Hepatic stellate cell (primary cell): ENCODE measurements at regions not wholly inside any gene's neighbourhood (a gene's known extent, or its start where the extent isn't known, plus 50 kb on each side); places are given as distances from the start of the nearest gene placed in this dataset.

Experiments
- DNase-seq: peaks from one replicate; pipeline ENCODE4 v3.0.0; 2011; ENCODE audit warnings: low spot score

- DNase-seq, result no peak
Observed at GRCh38 chr20:48463916-48464315, 363.9 kb downstream of the PREX1 start.

GRCh38 chr20:48463096-48463720 lies 364.6 kb downstream of the PREX1 start:
- DNase-seq, result no peak

GRCh38 chr20:48461735-48462119 lies 366.1 kb downstream of the PREX1 start:
- no peak for DNase-seq

GRCh38 chr20:48461091-48461734 lies 366.6 kb downstream of the PREX1 start:
- DNase-seq, result no peak

- no peak for DNase-seq
Observed at GRCh38 chr20:48460681-48461080, 367.1 kb downstream of the PREX1 start.

- DNase-seq, result no peak
Observed at GRCh38 chr20:48459722-48460395, 367.9 kb downstream of the PREX1 start.

- no peak for DNase-seq
Observed at GRCh38 chr20:48458601-48459385, 369.0 kb downstream of the PREX1 start.

GRCh38 chr20:48458003-48458377 lies 369.8 kb downstream of the PREX1 start:
- no peak for DNase-seq

- DNase-seq, result no peak
Observed at GRCh38 chr20:48457193-48458002, 370.4 kb downstream of the PREX1 start.

- no peak for DNase-seq
Observed at GRCh38 chr20:48456366-48457192, 371.2 kb downstream of the PREX1 start.

- DNase-seq, result no peak
Observed at GRCh38 chr20:48455651-48456365, 372.0 kb downstream of the PREX1 start.

GRCh38 chr20:48454671-48455490 lies 372.9 kb downstream of the PREX1 start:
- no peak for DNase-seq

- no peak for DNase-seq
Observed at GRCh38 chr20:48453477-48454093, 374.2 kb downstream of the PREX1 start.

GRCh38 chr20:48451401-48451800 lies 376.4 kb downstream of the PREX1 start:
- no peak for DNase-seq

- no peak for DNase-seq
Observed at GRCh38 chr20:48448666-48449600, 378.9 kb downstream of the PREX1 start.

GRCh38 chr20:48447456-48447855 lies 380.3 kb downstream of the PREX1 start:
- DNase-seq, result no peak

- no peak for DNase-seq
Observed at GRCh38 chr20:48445827-48446226, 382.0 kb downstream of the PREX1 start.

- no peak for DNase-seq
Observed at GRCh38 chr20:48444249-48444648, 383.6 kb downstream of the PREX1 start.
